NCI-H345 treated with DMSO at 0.1 percent for 48 hours (cell line): ENCODE measurements at regions not wholly inside any gene's neighbourhood (a gene's known extent, or its start where the extent isn't known, plus 50 kb on each side); places are given as distances from the start of the nearest gene placed in this dataset.
"Not testable (repeated sequence)": the region's sequence is repeated elsewhere in the genome, so short reads cannot be mapped to it uniquely, and the experiment has no call there.

Experiments used
- DNase-seq: peaks from one replicate; lab custom pipeline; 2025; ENCODE audit not compliant: unreplicated experiment; lab: John Stamatoyannopoulos, UW

DNA sequence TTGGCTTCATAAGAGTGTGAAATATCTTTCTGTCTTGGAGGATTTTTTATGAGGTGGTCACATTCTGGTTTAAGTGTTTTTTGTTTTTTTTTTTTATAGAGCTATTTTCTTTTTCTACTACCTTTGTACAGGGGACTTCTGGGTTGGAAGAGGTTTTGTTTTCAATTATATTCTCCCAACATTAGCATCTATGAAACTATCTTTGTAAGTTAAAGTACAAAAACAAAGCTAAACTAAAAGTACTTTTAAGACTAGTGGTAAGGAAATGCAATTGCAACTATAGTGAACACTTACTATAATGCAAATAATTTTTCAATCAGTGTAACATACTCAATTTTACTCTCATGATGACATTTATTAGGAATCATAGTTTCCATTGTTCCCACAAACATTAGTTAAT lies 688.2 kb downstream of the SI start:
- no peak for DNase-seq

DNA sequence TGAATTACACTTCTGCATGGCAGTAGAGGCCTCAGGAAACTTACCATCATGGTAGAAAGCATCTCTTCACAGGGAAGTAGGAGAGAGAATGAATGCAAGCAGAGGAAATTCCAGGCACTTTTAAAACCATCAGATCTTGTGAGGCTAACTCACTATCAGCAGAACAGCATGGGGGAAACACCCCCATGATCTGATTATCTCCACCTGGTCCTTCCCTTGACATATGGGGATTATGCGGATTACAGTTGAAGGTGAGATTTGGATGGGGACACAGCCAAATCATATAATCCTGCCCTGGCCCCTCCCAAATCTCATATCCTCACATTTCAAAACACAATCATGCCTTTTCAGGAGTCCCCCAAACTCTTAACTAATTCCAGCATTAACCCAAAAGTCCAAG lies 691.1 kb downstream of the SI start:
- DNase-seq, result no peak

DNA sequence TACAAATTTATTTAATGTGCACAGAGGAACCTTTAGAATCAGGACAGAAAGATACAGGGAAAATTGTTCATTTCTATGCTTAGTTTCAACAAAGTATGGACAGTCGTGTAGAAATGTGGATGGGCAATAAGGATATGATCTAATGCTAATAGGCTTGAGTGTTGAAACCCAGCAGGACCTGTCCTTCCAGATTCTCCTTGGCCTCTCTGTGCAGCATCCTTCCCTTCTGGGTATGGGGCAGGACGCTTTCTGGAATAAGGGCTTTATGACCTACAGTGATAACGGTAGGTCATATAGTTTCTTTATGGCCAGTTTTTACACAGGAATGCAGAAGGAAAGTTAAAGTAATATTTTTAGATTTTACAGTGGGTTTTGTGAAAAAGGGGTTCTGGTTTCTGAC lies 698.1 kb downstream of the SI start:
- no peak for DNase-seq

DNA sequence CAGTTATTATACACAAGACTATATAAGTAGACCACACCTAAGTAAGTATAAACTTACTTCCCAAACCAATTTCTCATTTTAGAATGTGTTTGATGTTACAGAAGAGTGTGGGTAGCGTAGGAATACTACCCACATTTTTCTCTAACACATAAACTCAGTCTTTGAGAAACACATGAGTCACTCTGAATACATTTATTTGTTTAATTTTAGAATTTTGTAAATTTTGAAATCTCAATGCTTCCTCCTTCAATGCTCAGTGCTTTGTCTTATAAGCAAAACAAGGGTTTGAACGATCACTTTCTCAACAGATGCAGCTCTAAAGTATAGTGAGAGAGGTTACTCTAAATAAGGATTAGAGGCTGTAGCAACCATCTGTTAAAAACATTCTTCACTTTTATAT lies 700.8 kb downstream of the SI start:
- no peak for DNase-seq

DNA sequence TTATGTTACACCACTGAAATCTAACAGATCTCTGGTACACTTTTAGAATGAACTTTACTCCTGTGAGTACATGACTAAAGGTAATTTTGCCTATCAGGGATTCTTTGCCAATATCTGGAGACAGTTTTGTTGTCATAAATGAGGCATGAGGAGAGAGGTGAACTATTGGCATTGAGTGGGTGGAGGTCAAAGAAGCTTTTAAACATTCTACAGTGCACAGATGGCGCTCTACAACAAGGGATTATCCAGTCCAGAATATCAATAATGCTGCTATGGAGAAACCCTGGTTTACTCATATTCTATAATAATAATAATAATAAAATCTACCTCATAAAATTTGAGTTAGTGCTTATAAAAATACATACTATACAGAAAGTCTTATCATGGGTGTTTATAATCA lies 702.3 kb downstream of the SI start:
- no peak for DNase-seq

DNA sequence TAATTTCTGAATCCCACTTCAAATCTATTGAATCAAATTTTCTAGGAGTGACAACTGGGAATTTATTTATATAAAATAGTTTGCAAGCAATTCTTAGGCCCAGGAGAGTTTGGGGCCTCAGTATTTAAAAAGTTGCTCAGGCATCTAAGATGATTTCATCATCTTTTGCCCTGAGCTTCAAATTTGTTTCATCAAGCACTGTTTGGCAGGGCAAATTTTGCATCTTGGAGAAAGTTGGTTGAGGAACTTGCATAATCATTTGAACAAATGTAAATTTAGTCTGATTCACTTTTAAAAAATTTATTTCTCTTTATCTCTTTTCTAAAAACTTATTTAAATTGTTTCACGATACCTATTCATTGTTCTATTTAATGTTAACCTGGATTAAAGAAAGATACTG lies 702.8 kb downstream of the SI start:
- no peak for DNase-seq

DNA sequence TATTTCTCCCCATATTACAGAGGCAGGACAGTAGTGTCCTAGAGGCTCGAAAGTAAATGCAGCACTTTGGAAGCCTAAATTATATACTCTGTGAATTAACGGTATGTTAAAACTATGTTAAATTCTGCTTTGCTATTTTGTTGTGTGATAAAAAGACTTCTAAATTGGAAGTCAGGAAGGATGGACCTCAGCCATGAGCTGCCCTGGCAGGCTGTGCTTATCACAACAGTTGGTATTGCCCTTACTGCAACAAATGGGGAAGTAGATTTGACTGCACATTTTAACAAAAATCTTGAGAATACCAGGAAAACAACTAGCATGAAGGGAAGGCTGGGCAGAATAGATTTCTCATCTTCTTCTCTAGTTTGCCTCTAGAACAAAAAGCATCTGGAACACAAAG lies 706.6 kb downstream of the SI start:
- no peak for DNase-seq

DNA sequence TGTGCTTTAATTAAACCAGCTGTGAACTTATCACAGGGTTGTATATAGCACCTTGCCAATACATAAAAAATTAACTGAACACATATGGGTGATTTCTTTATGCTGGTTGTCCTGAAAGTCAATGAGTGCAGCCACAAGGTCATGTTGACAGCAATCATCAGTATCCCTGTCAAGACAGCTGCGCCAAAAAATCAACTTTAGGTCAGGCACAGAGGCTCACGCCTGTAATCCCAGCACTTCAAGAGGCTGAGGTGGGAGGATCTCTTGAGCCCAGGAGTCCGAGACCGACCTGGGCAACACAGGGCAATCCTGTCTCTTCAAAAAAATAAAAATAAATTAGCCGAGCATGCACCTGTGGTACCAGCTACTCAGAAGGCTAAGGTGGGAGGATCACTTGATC lies 707.3 kb downstream of the SI start:
- DNase-seq, result no peak

DNA sequence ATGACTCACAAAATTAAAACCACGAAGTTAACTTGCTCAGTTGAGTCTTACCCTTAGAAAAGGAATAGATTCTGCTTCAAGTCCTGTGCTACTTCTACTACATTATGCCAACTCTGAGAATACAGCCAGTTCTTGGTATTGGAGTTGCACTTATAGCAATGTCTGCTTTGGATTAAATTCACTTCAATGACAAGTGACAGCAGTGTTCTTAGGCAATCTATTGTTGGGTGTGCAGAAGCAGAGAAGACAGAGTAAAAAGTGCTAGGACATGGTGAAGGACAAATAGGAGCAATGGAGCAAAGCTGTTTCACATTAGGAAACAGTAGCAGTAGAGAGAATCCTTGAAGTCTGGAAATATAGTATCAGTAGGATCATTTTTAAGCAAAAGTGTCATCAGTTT lies 713.1 kb downstream of the SI start:
- DNase-seq, result no peak

DNA sequence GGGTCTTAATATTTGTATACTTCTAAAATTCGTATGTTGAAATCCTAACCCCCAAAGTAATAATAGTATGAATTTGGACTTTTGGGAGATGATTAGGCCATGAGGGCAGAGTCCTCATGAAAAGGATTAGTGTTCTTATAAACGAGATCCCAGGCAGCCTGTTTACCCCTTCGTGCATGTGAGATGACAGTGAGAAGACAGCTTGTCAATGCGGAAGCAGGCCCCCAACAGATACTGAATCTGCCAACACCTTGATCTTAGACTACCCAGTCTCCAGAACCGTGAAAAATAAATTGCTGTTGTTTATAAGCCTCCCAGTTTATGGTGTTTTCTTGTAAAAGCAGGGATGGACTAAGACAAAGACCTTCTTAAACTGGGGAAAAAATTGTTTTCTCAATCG lies 714.2 kb downstream of the SI start:
- DNase-seq, result no peak

DNA sequence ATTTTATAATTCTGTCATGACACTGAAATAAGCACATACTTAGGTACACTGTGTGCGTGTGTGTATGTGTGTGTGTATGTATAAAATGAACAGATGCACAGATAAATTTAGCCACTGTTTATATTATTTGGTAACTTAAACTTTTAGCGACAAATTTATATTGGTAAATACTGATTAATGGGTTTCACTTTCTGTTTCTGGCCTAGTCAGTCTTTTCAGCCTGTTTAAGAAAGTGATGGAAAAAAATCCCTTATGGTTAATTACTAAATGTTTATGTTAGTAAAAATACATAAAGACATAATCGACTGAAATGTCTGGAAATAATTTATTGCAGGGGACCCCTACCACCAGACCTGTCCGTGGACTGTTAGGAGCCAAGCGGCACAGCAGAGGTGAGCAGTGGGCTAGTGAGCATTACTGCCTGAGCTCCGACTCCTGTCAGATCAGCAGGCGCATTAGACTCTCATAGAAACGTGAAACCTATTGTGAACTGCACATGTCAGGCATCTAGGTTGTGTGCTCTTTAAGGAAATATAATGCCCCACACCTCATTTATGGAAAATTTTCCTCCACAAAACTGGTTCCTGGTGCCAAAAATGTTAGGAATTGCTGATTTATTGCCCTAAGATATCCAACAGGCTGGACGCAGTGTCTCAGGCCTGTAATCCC lies 717.4 kb downstream of the SI start:
- no peak for DNase-seq

DNA sequence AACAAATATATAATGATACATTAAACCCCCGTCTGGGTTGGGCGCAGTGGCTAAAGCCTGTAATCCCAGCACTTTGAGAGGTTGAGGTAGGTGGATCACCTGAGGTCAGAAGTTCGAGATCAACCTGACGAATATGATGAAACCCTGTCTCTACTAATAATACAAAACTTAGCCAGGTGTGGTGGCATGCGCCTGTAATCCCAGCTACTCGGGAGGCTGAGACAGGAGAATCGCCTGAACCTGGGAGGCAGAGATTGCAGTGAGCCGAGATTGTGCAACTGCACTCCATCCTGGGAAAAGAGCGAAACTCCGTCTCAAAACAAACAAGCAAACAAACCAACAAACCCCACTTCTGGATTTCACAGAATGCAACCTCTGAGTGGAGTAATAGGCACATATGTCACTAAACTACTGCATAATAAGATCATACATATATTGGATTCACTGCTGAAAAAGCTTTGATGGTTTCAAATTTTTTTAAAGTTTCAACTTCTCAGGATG lies 718.2 kb downstream of the SI start:
- DNase-seq, result no peak

DNA sequence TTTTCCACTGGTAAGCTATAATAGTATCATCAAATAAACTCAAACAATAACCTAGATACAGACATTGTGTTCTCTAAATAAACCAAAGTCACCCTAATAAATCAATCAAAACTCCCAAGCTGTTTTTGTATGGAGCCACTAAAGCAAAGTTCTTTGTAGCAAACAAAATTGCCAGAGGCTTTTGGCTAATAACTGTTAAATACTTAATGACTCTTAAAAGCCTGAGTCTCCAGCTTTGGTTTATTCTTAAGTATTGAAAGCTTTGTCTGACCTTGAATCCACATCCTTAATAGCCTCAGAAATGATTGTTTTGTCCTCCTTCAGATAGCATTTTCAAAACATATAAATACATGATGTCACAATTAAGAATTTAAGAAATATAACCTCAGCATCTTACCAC lies 725.3 kb downstream of the SI start:
- no peak for DNase-seq

DNA sequence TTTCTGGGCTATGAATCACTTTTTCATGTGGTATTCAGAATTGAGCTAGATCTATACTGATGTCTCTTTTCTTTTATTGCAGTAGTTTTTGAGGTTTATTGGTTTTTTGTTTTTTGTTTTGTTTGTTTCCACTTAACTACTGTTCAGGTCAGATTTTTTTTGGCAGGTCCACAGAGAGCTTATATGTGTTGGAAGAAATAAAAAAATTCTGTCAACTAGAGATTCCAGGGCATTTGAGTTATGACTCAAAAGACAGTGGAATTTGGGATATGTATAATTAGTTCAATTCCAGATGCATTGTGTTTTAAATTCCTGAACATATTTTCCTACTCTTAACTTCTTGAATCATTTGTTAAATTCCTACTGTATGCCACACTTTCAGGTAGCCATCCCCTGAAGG lies 727.2 kb downstream of the SI start:
- no peak for DNase-seq

DNA sequence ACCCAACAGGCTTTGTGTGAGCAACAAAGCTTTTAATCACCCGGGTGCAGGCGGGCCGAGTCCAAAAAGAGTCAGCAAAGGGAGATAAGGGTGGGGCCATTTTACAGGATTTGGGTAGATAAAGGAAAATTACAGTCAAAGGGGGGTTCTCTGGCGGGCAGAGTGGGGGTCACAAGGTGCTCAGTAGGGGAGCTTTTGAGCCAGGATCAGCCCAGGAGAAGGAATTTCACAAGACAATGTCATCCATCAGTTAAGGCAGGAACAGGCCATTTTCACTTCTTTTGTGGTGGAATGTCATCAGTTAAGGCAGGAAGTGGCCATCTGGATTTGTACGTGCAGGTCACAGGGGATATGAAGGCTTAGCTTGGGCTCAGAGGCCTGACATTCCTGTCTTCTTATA lies 736.1 kb downstream of the SI start:
- not testable (repeated sequence) for DNase-seq

DNA sequence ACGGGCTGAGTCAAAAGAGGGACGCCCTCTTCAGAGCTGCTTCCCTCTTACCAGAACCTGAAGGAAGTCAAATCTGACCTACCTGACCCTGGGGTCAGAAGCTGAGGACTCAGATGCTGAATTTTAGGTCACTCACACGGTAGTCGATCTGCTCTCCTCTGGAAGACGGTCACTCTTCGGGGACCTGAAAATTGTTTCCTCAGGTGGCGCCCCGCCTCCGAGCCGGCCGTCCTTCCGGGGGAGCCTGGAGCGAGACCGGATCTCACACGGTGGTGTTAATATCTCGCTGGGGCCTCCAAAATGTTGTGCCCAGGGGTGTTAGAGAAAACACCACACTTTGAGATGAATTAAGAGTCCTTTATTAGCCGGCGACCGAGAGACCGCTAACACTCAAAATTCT lies 737.2 kb downstream of the SI start:
- DNase-seq, result no peak

DNA sequence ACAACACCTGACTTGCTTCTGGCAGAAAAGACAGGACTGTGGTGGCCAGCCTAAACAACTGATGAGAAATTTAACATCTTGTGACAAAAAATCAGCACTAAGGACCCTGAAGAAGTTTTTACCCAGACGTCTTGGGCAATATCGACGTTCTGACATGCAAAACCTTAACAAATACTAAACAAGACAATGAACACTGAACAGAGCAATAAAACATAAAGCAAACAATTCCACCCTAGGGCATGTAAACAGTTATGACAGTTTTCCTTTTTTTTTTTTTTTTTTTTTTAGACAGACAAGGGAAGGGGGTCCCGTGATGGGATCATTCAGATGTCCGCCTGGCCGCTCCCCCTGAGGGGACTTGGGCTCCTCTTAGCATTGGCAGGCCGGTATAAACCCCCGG lies 738.0 kb downstream of the SI start:
- DNase-seq, result no peak

DNA sequence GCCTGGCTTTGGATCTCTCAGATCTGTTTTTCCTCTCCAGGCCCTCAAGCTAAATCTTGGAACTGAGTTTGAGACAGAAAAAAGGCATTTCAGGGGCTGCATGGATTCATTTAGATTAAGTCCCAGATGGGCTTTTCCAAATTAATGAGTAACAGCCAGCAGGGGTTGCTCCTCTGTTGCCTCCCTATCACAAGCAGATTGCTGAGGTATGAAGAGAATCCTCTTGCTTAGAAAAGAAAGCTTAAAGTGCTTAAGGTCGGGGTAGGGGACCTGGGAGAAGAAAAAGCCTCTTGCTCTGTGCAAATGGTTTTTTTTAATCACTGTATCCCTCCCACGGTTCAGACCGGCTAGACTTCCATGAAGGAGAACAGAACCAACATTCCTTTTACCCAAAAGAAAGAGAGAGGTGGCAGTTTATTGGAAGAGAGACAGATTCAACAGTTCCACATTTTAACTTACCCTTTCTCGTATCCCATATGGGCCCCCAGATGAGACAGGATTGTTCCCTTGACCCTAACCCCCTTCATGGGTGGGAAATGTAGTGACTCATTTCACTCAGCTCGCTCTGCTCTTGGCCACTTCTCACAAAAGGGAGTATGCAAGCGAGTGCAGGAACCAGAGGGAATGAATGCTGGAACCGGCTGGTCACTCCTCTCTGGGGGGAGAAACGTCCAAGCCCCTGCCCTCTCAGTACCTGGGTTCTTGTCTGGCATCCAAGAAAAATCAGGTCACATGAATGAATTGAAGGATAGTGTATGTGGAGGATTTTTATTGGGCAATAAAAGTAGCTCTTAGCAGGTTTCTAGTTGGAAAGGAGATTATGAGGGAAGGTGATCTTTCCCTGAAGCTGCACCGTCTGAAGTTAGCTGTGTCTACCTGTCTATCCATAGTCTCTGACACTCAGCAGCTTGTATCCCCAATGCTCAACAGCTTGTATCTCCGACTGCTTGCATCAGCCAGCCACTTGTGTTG lies 745.2 kb downstream of the SI start:
- DNase-seq, result no peak

DNA sequence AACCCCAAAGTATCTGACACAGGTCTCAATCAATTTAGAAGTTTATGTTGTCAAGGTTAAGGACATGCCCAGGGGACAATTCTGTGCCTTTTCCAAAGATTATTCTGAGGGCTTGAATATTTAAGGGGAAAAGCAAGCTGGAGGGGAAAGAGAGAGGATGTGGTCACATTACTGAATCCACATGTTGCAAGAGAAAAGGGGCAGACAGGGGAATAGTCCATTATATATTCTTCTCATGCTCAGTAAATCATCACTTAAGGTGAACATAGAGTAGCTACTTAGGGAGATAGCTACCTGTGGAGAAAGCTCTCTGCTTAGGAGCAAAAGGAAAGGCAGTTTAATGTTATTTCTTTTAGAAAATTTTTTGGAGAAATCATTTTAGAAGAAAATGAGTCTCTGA lies 751.6 kb downstream of the SI start:
- DNase-seq, result no peak

DNA sequence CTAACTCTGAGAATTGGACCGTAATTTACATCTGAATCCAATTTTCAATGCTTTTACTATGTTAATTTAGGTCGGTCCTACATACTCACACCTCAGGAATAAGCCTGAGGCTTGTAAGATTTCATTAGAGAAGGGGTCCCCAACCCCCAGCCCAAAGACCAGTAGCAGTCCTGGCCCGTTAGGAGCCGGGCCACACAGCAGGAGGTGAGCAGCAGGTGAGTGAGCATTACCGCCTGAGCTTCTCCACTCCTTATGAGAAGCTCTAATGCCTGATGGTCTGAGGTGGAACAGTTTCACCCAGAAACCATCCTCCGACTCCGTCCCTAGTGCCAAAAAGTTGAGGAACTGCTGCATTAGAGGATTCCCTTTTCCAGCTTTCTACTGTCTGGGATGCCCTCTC lies 757.3 kb downstream of the SI start:
- no peak for DNase-seq

DNA sequence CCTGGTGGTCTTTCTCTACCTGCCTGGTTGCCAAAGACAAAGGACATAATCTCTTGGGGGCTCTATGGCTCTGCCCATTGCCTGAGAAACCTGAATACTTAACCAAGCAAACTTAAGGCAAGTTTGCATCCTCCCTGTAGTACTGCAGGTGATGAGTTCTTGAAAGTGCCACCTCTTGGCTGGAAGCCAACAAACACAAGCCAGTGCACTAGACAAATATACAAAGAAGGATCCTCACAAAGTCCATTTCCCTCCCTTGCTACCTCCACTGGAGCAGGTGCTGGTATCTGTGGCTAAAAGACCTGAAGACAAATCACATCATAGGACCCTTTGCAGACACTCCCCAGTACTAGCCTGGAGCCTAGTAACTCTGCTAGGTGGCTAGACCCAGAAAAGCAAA lies 772.3 kb downstream of the SI start:
- peak; percentile 6 for DNase-seq

DNA sequence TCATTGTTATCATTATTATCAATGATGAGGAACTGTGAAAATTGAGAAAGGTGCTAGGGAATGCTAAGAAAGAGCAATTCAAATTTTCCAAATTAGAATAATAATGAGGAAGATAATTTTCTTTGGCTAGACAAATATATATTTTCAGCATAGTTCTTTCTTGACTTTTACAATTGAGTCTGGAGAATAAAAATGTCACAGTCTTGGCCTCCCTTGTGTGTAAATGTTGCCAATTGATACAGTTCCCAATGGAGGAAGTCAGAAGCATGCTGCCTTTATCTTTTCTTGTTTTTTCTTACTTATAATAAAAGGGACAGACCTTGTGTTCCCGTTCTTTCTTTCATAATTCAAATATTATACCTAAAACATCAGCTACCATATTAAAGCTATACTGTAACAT lies 774.4 kb downstream of the SI start:
- DNase-seq, result no peak
